ENCODE measurements at regions not wholly inside any gene's neighbourhood (a gene's known extent, or its start where the extent isn't known, plus 50 kb on each side); places are given as distances from the start of the nearest gene placed in this dataset.

- Histone ChIP-seq H3K36me3 (ENCODE audit: control insufficient read depth, insufficient read depth, low read length) (no peaks in the 10 kb centered on the region), H3K4me3 (ENCODE audit: low read depth, low read length) (no peak overlapping the region), H3K27me3 (ENCODE audit: control insufficient read depth, insufficient read depth, low read length) (no peaks in the 10 kb centered on the region)
- no peak for TF ChIP-seq CTCF (IDR thresholded peaks at IDR 0.05; ENCODE audit: insufficient read depth, low read depth, low read length)
- POLR2A ChIA-PET, result no interaction called here
- no peak for DNase-seq (ENCODE audit: low read depth)
- CTCF ChIA-PET, result no interaction called here
Measured at GRCh38 chr13:105251293-105251692, 1284.2 kb downstream of the EFNB2 start.

- CTCF ChIA-PET, result no interaction called here
Measured at GRCh38 chr13:105247830-105248229, 1287.6 kb downstream of the EFNB2 start.

GRCh38 chr13:105240371-105240770 is 1295.1 kb downstream of the EFNB2 start:
- TF ChIP-seq CTCF (IDR thresholded peaks at IDR 0.05; ENCODE audit: insufficient read depth, low read depth, low read length), result no peak
- no peak overlapping the region for H3K4me3 ChIP-seq (ENCODE audit: low read depth, low read length)
- CTCF ChIA-PET, result no interaction called here
- no peaks in the 10 kb centered on the region for H3K36me3 ChIP-seq (ENCODE audit: control insufficient read depth, insufficient read depth, low read length)
- POLR2A ChIA-PET, result no interaction called here
- no peaks in the 10 kb centered on the region for H3K27me3 ChIP-seq (ENCODE audit: control insufficient read depth, insufficient read depth, low read length)
- DNase-seq (ENCODE audit: low read depth), result no peak

More at GRCh38 chr13:105247830-105248229, 1287.6 kb downstream of the EFNB2 start:
- TF ChIP-seq CTCF (IDR thresholded peaks at IDR 0.05; ENCODE audit: insufficient read depth, low read depth, low read length), result no peak
- Histone ChIP-seq H3K4me3 (ENCODE audit: low read depth, low read length) (no peak overlapping the region), H3K36me3 (ENCODE audit: control insufficient read depth, insufficient read depth, low read length) (no peaks in the 10 kb centered on the region), H3K27me3 (ENCODE audit: control insufficient read depth, insufficient read depth, low read length) (no peaks in the 10 kb centered on the region)
- POLR2A ChIA-PET, result no interaction called here
- DNase-seq (ENCODE audit: low read depth), result no peak

GRCh38 chr13:105232439-105232838 is 1303.0 kb downstream of the EFNB2 start:
- H3K4me3 ChIP-seq (ENCODE audit: low read depth, low read length), result no peak overlapping the region
- H3K36me3 ChIP-seq (ENCODE audit: control insufficient read depth, insufficient read depth, low read length), result no peaks in the 10 kb centered on the region
- DNase-seq (ENCODE audit: low read depth), result no peak
- no peaks in the 10 kb centered on the region for H3K27me3 ChIP-seq (ENCODE audit: control insufficient read depth, insufficient read depth, low read length)
- TF ChIP-seq CTCF (IDR thresholded peaks at IDR 0.05; ENCODE audit: insufficient read depth, low read depth, low read length), result no peak
- ChIA-PET POLR2A (no interaction called here), CTCF (no interaction called here)

- POLR2A ChIA-PET, result no interaction called here
- no peak for TF ChIP-seq CTCF (IDR thresholded peaks at IDR 0.05; ENCODE audit: insufficient read depth, low read depth, low read length)
- no peaks in the 10 kb centered on the region for H3K36me3 ChIP-seq (ENCODE audit: control insufficient read depth, insufficient read depth, low read length)
- CTCF ChIA-PET, result no interaction called here
- no peak overlapping the region for H3K4me3 ChIP-seq (ENCODE audit: low read depth, low read length)
- no peaks in the 10 kb centered on the region for H3K27me3 ChIP-seq (ENCODE audit: control insufficient read depth, insufficient read depth, low read length)
- DNase-seq (ENCODE audit: low read depth), result no peak
Measured at GRCh38 chr13:105232006-105232405, 1303.5 kb downstream of the EFNB2 start.

All from BJ (cell line).